Pancreas (tissue), 10 donors: ENCODE measurements at regions not wholly inside any gene's neighbourhood (a gene's known extent, or its start where the extent isn't known, plus 50 kb on each side); places are given as distances from the start of the nearest gene placed in this dataset.

Experiments
- ATAC-seq, 4 donors: fragments of 200-7000 bp; cut with Tn5 transposase; one replicate each; pipeline versions ENCODE4 v1.8.0 to v1.9.1; 2020; ENCODE audit warnings: mild to moderate bottlenecking in 4 of 4, moderate library complexity in 4 of 4
- DNase-seq, 6 donors: peaks; one replicate each; pipeline ENCODE4 v3.0.0-alpha.2; 2020
- FAIRE-seq: peaks from 2 replicates; lab custom pipeline; 2012; peaks lifted over from hg19 to GRCh38; lab: Jason Lieb, UNC
- H3K27ac ChIP-seq, 4 donors: fragments of 200-600 bp; sonication (generic); 1 replicate in 3 of 4; 2 replicates in 1 of 4; pipeline versions ENCODE4 v1.5.0 to v1.8.0; 2020
- H3K27me3 ChIP-seq, 4 donors: fragments of 200-600 bp; one replicate each; pipeline ENCODE4 v1.8.0; 2021
- H3K36me3 ChIP-seq, 3 donors: fragments of 200-600 bp; sonication (generic) in 1 of 3; one replicate each; pipeline versions ENCODE4 v1.5.0 to v1.8.0; 2020 to 2021
- H3K4me1 ChIP-seq, 3 donors: fragments of 200-600 bp; one replicate each; pipeline ENCODE4 v1.8.0; 2021
- H3K4me3 ChIP-seq, 4 donors: fragments of 200-600 bp; sonication (generic) in 2 of 4; one replicate each; pipeline versions ENCODE4 v1.5.0 to v1.8.0; 2020 to 2021
- H3K9me3 ChIP-seq, 4 donors: fragments of 200-600 bp; one replicate each; pipeline ENCODE4 v1.8.0; 2021
- CTCF ChIP-seq, 4 donors: fragments of 200-600 bp; sonication (generic) in 3 of 4; IDR thresholded peaks; one replicate each; pipeline versions ENCODE4 v1.5.0 to v1.8.0; 2021; ENCODE audit warnings: antibody characterized with exemption in 4 of 4
- WGBS, 2 donors: extraction: QIAGEN DNeasy Blood & Tissue Kit; methylation state at CpG; one replicate each; pipeline ENCODE4 v1.1.7; 2013; 5-methylcytosine and 5-hydroxymethylcytosine counted together
- intact Hi-C, 3 donors: fragments of 100-400 bp; cut with DNase I; formaldehyde crosslinking; loops; one replicate each; pipeline versions ENCODE4 v1.11.1 to v1.14.2; 2022
- donor health status: healthy with polysubstance abuse.
- donor health status: DM: no; HTN: no; CAD: no; lungs with moderate emphysema.
- donor health status: DM: no; HTN: no; CAD: no.
- donor health status: control.
- donor health status: control.
- donor health status: Bipolar disorder and iron deficiency.
- donor health status: DM: yes; HTN: yes; CAD: no.
- donor health status: DM: no; HTN: no; CAD: no.
- donor health status: DM: no; HTN: no; CAD: no.
- donor health status: DM: yes; HTN: yes; CAD: no.

DNA sequence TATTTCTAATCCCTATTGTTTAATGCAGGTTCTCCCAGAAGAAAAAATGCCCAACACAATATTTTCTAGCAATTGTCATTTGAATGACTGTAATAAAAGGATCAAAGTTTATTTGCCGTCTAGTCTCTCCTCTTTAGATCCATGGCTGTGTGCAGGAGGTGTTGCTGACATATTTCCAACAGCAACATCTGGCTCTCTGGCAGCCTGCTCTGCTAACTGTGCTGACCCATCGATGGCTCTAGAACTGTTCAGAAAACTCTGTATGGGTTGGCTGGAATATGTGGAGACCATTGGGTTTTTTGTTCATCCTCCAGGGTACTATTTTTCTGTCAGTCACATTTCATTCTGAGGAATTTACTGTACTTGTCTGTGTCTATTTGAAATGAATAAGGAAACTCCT lies 202.0 kb upstream of the SLC27A6 start:
- intact Hi-C loops = no loop called here
- DNase-seq = no peak

DNA sequence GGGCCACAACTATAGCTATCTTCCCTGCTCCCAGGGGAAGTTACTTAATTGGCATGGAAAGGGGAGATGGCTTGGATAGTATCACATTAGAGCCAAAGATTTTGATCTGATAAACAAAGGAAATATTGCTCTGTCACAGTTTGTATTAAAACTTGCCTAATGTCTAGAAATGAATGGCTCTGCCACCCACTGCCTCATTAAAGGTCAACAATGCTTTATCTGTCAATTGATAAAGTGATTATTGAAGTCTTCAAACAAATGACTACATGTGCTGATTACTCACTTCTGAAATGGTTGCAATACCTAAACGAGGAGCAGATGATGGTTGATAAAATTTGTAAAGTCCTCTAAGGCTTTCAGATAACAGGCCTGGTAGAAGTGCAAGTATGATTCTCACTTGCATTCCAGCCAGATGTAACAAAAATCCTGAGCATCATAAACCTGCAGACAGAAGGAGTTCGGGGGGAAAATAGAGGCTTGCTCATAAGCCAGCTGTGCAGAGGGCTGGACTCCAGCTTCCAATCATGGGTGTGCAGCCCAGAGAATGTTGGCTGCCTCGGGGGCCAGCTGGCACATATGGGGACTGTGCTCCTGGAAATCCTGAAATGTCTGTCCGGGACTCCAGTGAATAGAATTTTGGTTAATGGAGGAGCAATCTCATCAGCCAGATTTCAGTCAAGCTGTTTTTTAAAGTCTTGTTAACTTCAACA lies 200.5 kb upstream of the SLC27A6 start:
- Histone ChIP-seq H3K27ac (no peak overlapping the region), H3K27me3 (no peaks in the 10 kb centered on the region), H3K4me3 (no peak overlapping the region), H3K36me3 (no peaks in the 10 kb centered on the region), H3K4me1 (no peaks in the 10 kb centered on the region), H3K9me3 (no peaks in the 10 kb centered on the region)
- DNase-seq = no peak
- no peak for ATAC-seq
- 41 to 42% methylated on average over 4 of the region's 4 CpGs for WGBS, 2 donors
- FAIRE-seq = no peak
- intact Hi-C loops = no loop called here
- TF ChIP-seq CTCF (IDR thresholded peaks at IDR 0.05) = no peak

More for the DNA sequence above, 202.0 kb upstream of the SLC27A6 start:
- no peak for ATAC-seq
- no peaks in the 10 kb centered on the region for H3K36me3 ChIP-seq
- H3K4me1 ChIP-seq = no peaks in the 10 kb centered on the region
- H3K27ac ChIP-seq = no peak overlapping the region
- TF ChIP-seq CTCF (IDR thresholded peaks at IDR 0.05) = no peak
- no peak for FAIRE-seq
- no peaks in the 10 kb centered on the region for H3K27me3 ChIP-seq
- no peak overlapping the region for H3K4me3 ChIP-seq
- H3K9me3 ChIP-seq = no peaks in the 10 kb centered on the region
- 50 to 62% methylated on average over 2 of the region's 2 CpGs for WGBS, 2 donors

GRCh38 chr5:128765448-128766061 lies 199.7 kb upstream of the SLC27A6 start:
- no peaks in the 10 kb centered on the region for H3K27me3 ChIP-seq
- no peaks in the 10 kb centered on the region for H3K36me3 ChIP-seq
- FAIRE-seq (no peak), DNase-seq (no peak), ATAC-seq (no peak)
- H3K4me1 ChIP-seq = no peaks in the 10 kb centered on the region
- 57 to 86% methylated on average over 3 of the region's 3 CpGs for WGBS, 2 donors
- intact Hi-C loops = no loop called here
- H3K27ac ChIP-seq = no peak overlapping the region
- no peak for TF ChIP-seq CTCF (IDR thresholded peaks at IDR 0.05)
- H3K9me3 ChIP-seq = no peaks in the 10 kb centered on the region
- no peak overlapping the region for H3K4me3 ChIP-seq

GRCh38 chr5:128766406-128766805 lies 198.9 kb upstream of the SLC27A6 start:
- intact Hi-C loops = no loop called here
- no peak for ATAC-seq
- Histone ChIP-seq H3K27me3 (no peaks in the 10 kb centered on the region), H3K27ac (no peak overlapping the region), H3K4me3 (no peak overlapping the region), H3K4me1 (no peaks in the 10 kb centered on the region), H3K36me3 (no peaks in the 10 kb centered on the region), H3K9me3 (no peaks in the 10 kb centered on the region)
- TF ChIP-seq CTCF (IDR thresholded peaks at IDR 0.05) = no peak
- no peak for FAIRE-seq
- no peak for DNase-seq
- 49 to 65% methylated on average over 2 of the region's 2 CpGs for WGBS, 2 donors

DNA sequence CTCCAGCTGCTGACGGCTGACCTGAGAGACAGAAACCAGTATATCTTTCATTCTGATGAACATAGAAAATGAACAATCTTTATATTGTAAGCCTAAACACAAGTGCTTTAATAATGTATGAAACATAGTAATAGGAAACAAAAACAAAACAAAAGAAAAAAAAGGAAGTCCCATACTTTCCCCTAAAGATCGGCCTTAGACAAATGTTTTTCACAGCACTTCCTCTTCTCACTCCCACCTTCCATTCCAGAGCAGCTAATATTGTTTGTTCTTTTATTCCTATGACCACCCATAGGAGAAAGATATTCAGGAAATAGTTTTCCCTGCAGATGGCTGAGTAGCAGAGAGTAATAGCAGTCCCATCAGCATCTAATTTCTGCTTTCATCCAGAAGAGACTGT lies 194.4 kb upstream of the SLC27A6 start:
- Histone ChIP-seq H3K36me3 (no peaks in the 10 kb centered on the region), H3K27ac (no peak overlapping the region), H3K4me3 (no peak overlapping the region), H3K9me3 (no peaks in the 10 kb centered on the region), H3K4me1 (no peaks in the 10 kb centered on the region), H3K27me3 (no peaks in the 10 kb centered on the region)
- DNase-seq = no peak
- no peak for ATAC-seq
- intact Hi-C loops = no loop called here
- 40 to 51% methylated on average over 2 of the region's 2 CpGs for WGBS, 2 donors
- FAIRE-seq = no peak
- TF ChIP-seq CTCF (IDR thresholded peaks at IDR 0.05) = no peak
